ENCODE measurements at regions not wholly inside any gene's neighbourhood (a gene's known extent, or its start where the extent isn't known, plus 50 kb on each side); places are given as distances from the start of the nearest gene placed in this dataset.

- H3K9me3 ChIP-seq (replicated peaks): no peaks in the 10 kb centered on the region
- no peaks in the 10 kb centered on the region for H3K36me3 ChIP-seq
- H3K4me3 ChIP-seq: no peak overlapping the region
- peak in 1 of 2 experiments; percentile 53 for DNase-seq (ENCODE audit: low read depth in 1 of 2, low spot score in 2 of 2)
- H3K27me3 ChIP-seq (replicated peaks): no peaks in the 10 kb centered on the region
- peak overlapping the region; percentile 36 for H3K27ac ChIP-seq
- H3K4me1 ChIP-seq (replicated peaks): peaks cover 33% of the 10 kb centered on the region
Measured at GRCh38 chr7:23955145-23955544, 245.1 kb downstream of the STK31 start.

- H3K27me3 ChIP-seq (replicated peaks): no peaks in the 10 kb centered on the region
- peaks cover 33% of the 10 kb centered on the region for H3K4me1 ChIP-seq (replicated peaks)
- no peak overlapping the region for H3K4me3 ChIP-seq
- peak overlapping the region; percentile 36 for H3K27ac ChIP-seq
- no peaks in the 10 kb centered on the region for H3K9me3 ChIP-seq (replicated peaks)
- H3K36me3 ChIP-seq: no peaks in the 10 kb centered on the region
- DNase-seq (ENCODE audit: low read depth in 1 of 2, low spot score in 2 of 2): no peak
Measured at GRCh38 chr7:23955600-23956149, 245.7 kb downstream of the STK31 start.

DNA sequence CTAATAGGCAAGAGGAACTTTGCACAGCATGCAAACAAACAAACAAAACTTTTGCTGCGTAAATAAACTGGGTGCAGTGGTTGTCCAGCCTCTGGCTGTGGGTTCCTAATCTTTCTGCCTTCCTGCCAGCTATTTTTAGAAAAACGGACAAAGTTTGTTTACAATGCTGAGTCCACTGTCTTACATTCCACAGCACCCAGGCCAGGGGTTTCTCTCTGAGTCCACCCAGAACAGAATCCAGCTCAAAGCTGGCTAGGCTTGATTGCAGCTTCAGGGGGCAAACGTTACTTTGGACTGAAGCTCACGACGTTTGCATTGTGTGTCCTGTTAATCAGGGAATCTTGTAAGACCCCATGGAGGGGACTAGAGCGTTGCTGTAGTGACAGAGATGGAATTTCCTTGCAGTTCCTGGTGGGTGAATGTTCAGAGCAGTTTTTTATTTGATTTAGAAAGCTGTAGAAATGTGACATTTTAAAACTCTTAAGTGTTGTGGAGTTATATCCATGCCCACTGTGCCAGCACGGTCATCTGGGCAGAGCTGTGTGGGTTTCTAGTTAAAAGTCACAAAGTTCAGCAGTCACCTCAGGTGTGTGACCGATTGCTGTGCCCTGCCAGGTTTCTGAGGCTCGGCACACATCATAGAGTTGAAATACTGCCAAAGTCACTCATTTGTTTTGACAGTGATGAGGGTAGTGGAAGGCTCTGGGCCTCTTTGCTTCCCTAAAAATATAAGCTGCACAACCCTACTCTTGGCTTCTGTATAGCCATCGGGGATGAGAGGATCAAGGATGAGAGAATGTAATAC lies 247.0 kb downstream of the STK31 start:
- H3K4me1 ChIP-seq (replicated peaks): peaks cover 33% of the 10 kb centered on the region
- DNase-seq (ENCODE audit: low read depth in 1 of 2, low spot score in 2 of 2): peak; percentile 57 to 74

DNA sequence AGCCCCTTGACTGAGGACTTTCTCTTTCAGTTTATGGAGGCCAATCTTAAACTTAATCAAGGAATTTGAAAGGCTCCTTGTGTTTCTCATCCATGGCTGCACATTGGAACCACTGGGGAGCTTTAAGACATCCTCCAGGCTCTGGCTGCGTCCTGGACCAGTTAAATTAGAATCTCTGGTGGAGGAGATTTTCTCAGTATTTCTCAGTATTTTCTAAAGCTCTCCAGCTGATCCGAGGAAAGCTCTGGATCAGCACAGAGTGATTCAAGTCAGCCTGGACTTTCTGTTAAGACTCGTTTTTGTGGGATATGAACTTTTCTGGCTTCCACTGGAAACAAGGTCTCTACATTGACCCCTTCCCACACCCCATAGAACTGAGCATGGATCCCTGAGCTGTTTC lies 249.8 kb downstream of the STK31 start:
- Histone ChIP-seq H3K27me3 (replicated peaks) (no peaks in the 10 kb centered on the region), H3K9me3 (replicated peaks) (no peaks in the 10 kb centered on the region), H3K4me3 (no peak overlapping the region), H3K36me3 (no peaks in the 10 kb centered on the region), H3K4me1 (replicated peaks) (peaks cover 27% of the 10 kb centered on the region), H3K27ac (no peak overlapping the region)
- no peak for DNase-seq (ENCODE audit: low read depth in 1 of 2, low spot score in 2 of 2)

More for the DNA sequence above, 247.0 kb downstream of the STK31 start:
- Histone ChIP-seq H3K27me3 (replicated peaks) (no peaks in the 10 kb centered on the region), H3K9me3 (replicated peaks) (no peaks in the 10 kb centered on the region), H3K27ac (peak overlapping the region; percentile 21; the same call in 1 of the 2 replicates), H3K36me3 (no peaks in the 10 kb centered on the region), H3K4me3 (no peak overlapping the region)

GRCh38 chr7:23960361-23960760 lies 250.3 kb downstream of the STK31 start:
- Histone ChIP-seq H3K4me1 (replicated peaks) (peaks cover 22% of the 10 kb centered on the region), H3K36me3 (no peaks in the 10 kb centered on the region), H3K27me3 (replicated peaks) (no peaks in the 10 kb centered on the region), H3K4me3 (no peak overlapping the region), H3K27ac (no peak overlapping the region), H3K9me3 (replicated peaks) (no peaks in the 10 kb centered on the region)
- no peak for DNase-seq (ENCODE audit: low read depth in 1 of 2, low spot score in 2 of 2)

GRCh38 chr7:23963461-23964165 lies 253.6 kb downstream of the STK31 start:
- no peak for DNase-seq (ENCODE audit: low read depth in 1 of 2, low spot score in 2 of 2)
- Histone ChIP-seq H3K9me3 (replicated peaks) (no peaks in the 10 kb centered on the region), H3K27ac (no peak overlapping the region), H3K4me3 (no peak overlapping the region), H3K36me3 (no peaks in the 10 kb centered on the region), H3K4me1 (replicated peaks) (no peaks in the 10 kb centered on the region), H3K27me3 (replicated peaks) (no peaks in the 10 kb centered on the region)

DNA sequence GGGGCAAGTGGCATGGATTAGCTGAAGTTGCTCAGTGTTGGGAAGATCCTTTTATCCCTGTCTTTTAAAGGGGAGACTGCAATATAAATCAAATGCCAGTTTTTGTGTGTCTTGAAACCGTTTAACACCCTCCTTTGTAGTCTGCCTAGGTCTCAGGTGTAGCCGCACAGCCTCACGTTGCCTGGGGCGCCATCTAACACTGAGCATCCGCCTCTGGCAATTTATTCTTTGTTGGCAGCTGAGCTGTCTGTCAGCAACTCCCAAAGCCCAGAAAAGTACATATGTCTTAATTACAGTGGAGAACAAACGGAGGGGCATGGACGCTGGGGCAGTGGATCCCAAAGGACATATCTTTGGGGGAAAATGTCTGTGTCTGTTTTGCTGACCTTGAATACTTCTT lies 254.7 kb downstream of the STK31 start:
- Histone ChIP-seq H3K36me3 (no peaks in the 10 kb centered on the region), H3K27ac (no peak overlapping the region), H3K4me1 (replicated peaks) (no peaks in the 10 kb centered on the region), H3K4me3 (no peak overlapping the region), H3K9me3 (replicated peaks) (no peaks in the 10 kb centered on the region), H3K27me3 (replicated peaks) (no peaks in the 10 kb centered on the region)
- DNase-seq (ENCODE audit: low read depth in 1 of 2, low spot score in 2 of 2): no peak

DNA sequence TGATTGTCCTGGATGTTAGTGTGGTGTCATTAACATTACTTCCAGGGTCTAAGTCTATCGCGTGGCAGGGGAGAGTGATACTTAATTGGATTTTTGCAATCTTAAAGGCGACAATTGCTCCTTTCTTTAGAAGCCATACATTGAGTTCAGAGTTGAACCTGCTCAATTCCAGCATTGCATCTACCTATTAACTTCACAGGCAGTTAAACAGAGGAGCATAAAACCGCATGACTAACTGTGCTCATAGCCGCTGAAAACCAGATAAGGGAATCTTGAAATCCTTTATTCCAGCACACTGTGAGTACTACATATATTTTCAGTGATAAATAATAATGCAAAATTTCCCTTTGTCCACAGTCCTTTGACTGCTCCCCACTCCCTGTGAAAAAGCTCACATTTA lies 255.3 kb downstream of the STK31 start:
- no peaks in the 10 kb centered on the region for H3K27me3 ChIP-seq (replicated peaks)
- H3K4me3 ChIP-seq: no peak overlapping the region
- DNase-seq (ENCODE audit: low read depth in 1 of 2, low spot score in 2 of 2): no peak
- H3K36me3 ChIP-seq: no peaks in the 10 kb centered on the region
- H3K4me1 ChIP-seq (replicated peaks): no peaks in the 10 kb centered on the region
- no peaks in the 10 kb centered on the region for H3K9me3 ChIP-seq (replicated peaks)
- no peak overlapping the region for H3K27ac ChIP-seq

DNA sequence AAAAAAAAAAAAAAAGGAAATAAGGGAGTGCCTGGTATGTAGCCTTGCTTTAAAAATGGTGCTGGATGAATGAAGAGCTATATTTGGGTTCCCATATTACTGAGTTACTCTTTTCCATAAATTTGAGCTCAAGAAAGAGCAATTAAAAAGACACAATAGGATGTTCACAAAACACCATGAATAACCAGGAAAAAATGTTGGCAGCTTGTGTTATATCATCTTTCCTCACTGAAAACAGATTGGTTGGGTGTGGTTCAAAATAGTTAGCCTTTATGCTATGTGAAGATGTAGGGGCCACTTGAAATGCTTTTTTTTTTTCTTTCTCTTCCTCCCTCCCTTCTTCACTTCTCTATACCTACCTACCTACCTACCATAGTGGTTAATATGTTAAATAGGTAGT lies 256.9 kb downstream of the STK31 start:
- H3K9me3 ChIP-seq (replicated peaks): no peaks in the 10 kb centered on the region
- no peak overlapping the region for H3K27ac ChIP-seq
- DNase-seq (ENCODE audit: low read depth in 1 of 2, low spot score in 2 of 2): no peak
- no peaks in the 10 kb centered on the region for H3K36me3 ChIP-seq
- no peaks in the 10 kb centered on the region for H3K4me1 ChIP-seq (replicated peaks)
- H3K27me3 ChIP-seq (replicated peaks): no peaks in the 10 kb centered on the region
- H3K4me3 ChIP-seq: no peak overlapping the region

DNA sequence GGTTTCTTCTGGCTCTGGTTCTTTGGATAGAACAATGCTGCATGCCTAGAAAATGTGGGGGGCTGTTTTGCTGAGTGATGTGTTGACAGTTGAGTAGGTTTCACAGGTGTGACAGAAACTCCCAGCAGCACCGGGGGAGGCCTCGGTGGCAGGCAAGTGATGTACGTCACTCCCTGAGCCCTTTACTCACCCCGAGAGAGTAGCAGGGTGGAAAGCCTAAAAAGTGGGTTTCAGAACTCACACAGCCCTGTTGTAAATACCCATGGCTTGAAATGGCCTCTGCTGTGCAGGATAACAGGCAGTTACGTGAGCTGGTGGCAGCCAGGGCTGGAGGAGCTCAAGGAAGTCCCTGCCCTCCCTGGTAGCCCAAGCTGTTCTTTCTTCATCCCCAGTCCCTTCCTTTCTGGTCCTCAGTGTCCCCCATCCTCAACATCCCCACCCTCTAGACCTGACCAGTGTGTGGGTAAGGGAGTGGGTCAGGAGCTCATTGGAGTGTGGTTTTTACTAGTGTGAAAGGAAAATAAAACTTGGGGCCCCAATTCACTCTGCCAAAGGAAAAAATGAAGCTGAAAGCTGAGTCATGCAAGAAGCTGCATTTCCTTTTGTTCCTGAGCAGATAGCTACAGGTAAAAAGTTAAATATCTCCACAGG lies 258.1 kb downstream of the STK31 start:
- Histone ChIP-seq H3K4me3 (no peak overlapping the region), H3K27ac (no peak overlapping the region), H3K36me3 (no peaks in the 10 kb centered on the region), H3K4me1 (replicated peaks) (no peaks in the 10 kb centered on the region), H3K27me3 (replicated peaks) (no peaks in the 10 kb centered on the region), H3K9me3 (replicated peaks) (no peaks in the 10 kb centered on the region)
- DNase-seq (ENCODE audit: low read depth in 1 of 2, low spot score in 2 of 2): no peak

DNA sequence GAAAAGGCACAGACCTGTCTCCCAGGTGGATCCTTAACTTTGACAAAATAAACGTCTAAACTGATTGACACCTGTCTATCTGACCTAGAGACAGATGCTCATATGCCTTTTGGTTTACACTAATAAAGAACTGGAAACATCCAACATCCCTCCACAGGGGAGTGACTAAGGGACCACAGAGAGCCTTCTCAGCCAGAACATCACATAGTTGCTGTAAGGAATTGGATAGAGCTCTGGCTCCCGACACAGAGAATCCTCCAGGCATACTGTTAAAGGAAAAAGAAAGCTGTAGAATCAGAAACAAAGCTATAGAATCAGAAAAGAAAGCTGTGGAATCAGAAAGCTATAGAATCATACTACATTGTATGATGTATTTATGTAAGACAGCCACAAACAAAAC lies 258.8 kb downstream of the STK31 start:
- H3K36me3 ChIP-seq: no peaks in the 10 kb centered on the region
- no peaks in the 10 kb centered on the region for H3K27me3 ChIP-seq (replicated peaks)
- H3K4me3 ChIP-seq: no peak overlapping the region
- no peak for DNase-seq (ENCODE audit: low read depth in 1 of 2, low spot score in 2 of 2)
- H3K9me3 ChIP-seq (replicated peaks): no peaks in the 10 kb centered on the region
- no peaks in the 10 kb centered on the region for H3K4me1 ChIP-seq (replicated peaks)
- H3K27ac ChIP-seq: no peak overlapping the region

- Histone ChIP-seq H3K36me3 (no peaks in the 10 kb centered on the region), H3K4me1 (replicated peaks) (no peaks in the 10 kb centered on the region), H3K27ac (no peak overlapping the region), H3K27me3 (replicated peaks) (no peaks in the 10 kb centered on the region), H3K4me3 (no peak overlapping the region), H3K9me3 (replicated peaks) (no peaks in the 10 kb centered on the region)
- DNase-seq (ENCODE audit: low read depth in 1 of 2, low spot score in 2 of 2): no peak
Measured at GRCh38 chr7:23969443-23969842, 259.4 kb downstream of the STK31 start.

DNA sequence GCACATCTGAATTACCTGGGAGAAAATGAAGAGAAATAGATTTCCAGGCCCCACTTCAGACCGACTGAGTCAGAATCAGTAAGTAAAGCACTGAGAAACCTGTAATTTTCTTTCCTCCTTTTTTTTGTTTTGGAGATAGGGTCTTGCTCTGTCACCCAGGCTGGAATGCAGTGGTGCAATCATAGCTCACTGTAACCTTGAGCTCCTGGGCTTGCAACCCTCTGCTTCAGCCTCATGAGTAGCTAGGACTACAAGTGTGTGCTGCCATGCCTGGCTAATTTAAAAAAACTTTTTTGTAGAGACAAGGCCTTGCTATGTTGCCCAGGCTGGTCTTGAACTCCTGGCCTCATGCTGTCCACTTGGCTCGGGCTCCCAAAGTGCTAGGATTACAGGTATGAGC lies 260.2 kb downstream of the STK31 start:
- Histone ChIP-seq H3K36me3 (no peaks in the 10 kb centered on the region), H3K4me3 (no peak overlapping the region), H3K9me3 (replicated peaks) (no peaks in the 10 kb centered on the region), H3K27ac (no peak overlapping the region), H3K27me3 (replicated peaks) (no peaks in the 10 kb centered on the region), H3K4me1 (replicated peaks) (no peaks in the 10 kb centered on the region)
- no peak for DNase-seq (ENCODE audit: low read depth in 1 of 2, low spot score in 2 of 2)

DNA sequence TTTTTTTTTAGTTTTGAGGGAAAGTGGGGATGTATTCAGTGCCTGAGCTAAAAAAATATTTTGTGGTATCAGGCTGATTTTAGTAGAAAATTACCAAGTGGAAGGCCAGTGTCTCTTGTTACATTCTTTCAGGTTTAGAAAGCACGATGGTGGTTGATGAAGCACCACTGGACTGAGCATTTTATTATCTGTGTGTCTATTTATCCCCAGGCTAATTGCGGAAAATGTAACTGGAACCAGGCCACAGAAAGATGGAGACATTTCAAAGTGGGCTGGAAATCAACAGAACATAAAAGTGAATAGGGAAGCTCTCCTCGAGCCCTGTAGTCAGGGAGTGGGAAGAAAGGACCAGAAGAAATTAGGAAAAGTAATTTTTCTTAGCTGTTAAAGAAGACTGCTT lies 261.0 kb downstream of the STK31 start:
- no peak overlapping the region for H3K4me3 ChIP-seq
- no peak overlapping the region for H3K27ac ChIP-seq
- H3K4me1 ChIP-seq (replicated peaks): no peaks in the 10 kb centered on the region
- H3K27me3 ChIP-seq (replicated peaks): no peaks in the 10 kb centered on the region
- H3K9me3 ChIP-seq (replicated peaks): no peaks in the 10 kb centered on the region
- H3K36me3 ChIP-seq: no peaks in the 10 kb centered on the region
- DNase-seq (ENCODE audit: low read depth in 1 of 2, low spot score in 2 of 2): no peak

All from SJSA1 (cell line).